Cerebellar cortex (tissue), 1 donor: ENCODE measurements at regions not wholly inside any gene's neighbourhood (a gene's known extent, or its start where the extent isn't known, plus 50 kb on each side); places are given as distances from the start of the nearest gene placed in this dataset.

Experiments
- DNase-seq: peaks from one replicate; pipeline ENCODE4 v3.0.0-alpha.2; 2015; ENCODE audit warnings: low spot score

DNA sequence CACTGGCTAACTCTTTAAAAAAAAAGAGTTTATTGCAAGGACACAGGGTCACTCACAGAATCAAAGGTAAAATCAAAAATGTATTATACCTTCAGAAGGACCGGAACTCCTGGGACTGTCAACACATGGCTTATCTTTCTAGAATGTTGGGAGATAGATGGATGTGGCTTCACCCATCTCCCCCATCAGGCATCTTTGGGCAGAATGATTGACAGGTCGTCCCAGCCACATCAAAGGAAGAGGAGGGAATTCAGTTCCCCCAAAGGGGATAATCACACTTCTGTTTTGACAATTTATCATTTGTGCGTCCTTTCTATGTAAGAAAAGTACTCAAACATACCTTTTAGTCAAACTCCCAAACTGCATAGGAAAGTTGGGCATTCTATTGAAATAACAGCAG is 228.6 kb upstream of the CDH5 start:
- DNase-seq = no peak

GRCh38 chr16:66136841-66137240 is 229.7 kb upstream of the CDH5 start:
- DNase-seq = no peak

DNA sequence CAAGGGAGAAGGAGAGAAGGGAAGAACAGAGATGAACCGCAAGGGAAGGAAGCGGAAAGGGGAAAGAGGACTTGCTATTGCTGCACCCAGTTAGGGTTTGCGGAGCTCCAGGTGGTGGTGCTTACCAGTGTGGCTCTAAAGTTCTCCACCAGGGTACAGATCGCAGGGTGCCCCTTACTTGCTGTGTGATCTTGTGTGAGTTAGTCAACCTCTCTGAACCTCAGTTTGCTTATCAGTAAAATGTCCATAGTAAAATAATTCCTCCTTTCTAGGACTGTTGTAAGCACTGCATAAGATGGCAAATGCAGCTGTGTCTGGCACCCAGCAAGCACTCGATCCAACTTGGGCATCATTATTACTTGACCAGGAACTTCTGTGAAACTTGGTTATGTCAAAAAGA is 230.7 kb upstream of the CDH5 start:
- no peak for DNase-seq

- DNase-seq = no peak
Measured at GRCh38 chr16:66135421-66135831, 231.1 kb upstream of the CDH5 start.

- no peak for DNase-seq
Measured at GRCh38 chr16:66134875-66135274, 231.6 kb upstream of the CDH5 start.

DNA sequence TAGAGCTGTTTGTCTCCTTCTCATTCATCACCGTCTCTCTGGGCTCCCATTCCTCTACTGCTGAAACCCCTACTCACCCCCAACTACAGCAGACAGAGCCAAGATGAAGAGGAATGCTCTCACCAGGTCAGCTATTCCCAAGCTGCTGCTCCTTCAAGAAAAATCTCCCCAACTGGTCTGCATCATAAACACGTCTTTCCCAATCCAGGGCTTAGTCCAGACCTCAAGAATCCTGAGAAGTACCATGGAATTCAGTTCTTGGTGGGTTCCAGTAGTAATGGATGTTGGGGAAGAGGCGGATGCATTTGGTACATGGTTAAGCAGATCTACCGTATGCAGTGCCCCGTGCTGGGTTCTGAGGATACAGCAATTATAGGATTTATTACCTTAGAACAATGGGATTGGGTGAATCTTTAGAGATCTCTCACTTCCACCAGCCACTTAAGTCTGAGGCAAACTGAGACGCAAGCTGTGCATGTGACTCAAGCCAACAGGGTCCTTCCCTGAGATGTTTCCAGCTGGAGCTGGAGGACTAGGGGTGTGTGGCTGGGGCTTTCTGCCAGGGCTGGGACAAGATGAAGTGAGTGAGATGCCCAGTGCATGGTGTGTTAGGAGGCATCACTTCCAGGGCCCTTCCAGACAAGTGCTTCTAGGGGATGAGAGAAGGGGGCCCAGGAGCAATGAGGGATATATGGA is 232.7 kb upstream of the CDH5 start:
- DNase-seq = no peak

DNA sequence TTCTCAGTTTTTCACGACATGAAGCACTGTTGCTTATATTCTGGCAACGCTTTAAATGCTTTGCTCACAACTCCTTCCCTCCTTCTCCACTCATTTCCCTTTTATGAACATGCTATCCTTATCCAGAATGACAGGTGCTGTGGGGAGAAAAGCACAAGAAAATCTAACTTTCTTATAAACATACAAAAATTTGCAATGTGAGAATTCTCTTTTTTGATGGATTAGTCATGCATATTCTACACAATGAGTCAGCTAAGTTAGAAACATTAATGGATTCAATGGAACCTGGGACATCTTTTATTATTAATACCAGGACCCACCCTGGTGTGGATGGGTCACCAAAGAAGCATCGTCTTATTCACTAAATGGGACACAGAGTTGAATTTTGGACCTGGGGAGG is 234.6 kb upstream of the CDH5 start:
- DNase-seq = no peak

GRCh38 chr16:66131156-66131807 is 235.2 kb upstream of the CDH5 start:
- DNase-seq = no peak

GRCh38 chr16:66130296-66130905 is 236.1 kb upstream of the CDH5 start:
- no peak for DNase-seq

DNA sequence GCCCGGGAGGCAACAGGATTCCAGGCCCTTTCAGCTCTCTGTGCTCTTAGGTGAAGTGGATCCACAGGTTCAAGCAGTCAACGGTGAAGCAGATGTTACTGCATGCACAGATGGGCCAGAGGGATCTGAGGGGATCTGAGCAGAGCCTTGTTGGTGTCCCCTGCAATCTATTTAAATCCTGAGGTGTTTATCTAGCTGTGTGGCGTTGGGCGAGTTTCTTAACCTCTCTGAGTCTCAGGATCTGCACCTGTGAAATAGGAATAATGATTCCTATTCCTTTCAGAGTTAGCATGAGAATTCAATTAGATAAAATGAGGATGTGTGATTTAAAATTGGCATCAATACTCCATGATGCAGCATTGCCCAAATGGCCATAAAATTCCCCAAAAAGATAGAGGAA is 237.3 kb upstream of the CDH5 start:
- no peak for DNase-seq

DNA sequence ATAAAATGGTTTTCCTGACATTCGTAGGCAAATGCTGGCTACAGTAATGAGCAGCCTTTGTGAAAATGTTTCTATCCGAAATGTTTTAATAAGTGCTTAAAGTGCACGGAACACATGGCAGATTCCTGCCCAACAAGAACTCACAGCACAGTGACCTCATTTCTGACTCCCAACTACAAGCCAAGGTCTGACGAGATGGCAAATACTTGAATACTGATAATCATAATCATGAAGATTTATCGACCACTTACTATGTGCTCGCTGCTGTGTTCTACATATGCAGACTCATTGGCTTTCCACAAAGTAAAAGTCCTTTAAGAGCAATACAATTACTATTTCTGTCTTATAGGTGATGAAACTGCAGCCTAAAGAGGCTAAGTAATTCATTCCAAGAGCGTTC is 238.1 kb upstream of the CDH5 start:
- DNase-seq = no peak

DNA sequence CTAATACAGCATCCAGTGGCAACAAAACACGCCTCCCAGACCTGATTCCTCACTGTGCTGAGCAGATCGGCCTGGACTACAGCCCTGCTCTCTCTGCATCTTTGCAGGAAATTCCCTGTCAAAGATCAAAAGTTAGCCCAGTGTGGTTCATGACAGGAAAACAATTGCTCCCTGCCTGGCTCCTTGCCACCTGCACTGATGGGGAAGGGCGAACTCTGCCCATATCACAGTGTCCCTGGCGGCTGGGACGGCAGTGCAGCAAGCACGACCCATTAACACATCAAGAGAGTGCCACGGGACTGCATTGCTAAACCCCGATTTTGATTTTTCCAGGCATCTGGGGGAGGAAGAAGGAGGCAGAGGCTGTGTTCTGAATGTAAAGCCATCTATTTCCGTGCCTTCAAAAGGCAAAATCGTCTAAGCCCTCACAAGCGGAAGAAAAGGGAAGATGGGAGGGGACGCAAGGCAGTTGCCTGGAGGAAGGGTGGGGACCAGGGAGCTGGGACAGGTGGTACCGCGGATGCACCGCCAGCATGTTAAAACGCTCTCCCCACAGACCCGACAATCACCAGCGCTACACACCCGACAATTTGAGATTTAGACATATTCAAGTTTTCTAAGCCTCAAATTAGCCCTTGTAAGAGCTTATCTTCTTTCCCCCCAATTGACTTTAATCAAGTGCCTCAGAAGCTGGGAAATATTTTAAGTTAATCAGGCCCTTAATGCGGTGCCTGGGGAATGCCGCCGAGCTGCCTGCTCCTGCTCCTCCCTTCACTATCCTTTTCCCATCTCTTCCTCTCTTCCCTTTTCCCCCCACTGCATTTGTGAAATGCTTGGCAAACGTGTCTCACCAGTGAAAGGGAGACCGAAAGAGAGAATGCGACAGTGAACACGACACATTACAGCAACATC is 238.8 kb upstream of the CDH5 start:
- DNase-seq = no peak

- no peak for DNase-seq
Measured at GRCh38 chr16:66121466-66121865, 245.0 kb upstream of the CDH5 start.

DNA sequence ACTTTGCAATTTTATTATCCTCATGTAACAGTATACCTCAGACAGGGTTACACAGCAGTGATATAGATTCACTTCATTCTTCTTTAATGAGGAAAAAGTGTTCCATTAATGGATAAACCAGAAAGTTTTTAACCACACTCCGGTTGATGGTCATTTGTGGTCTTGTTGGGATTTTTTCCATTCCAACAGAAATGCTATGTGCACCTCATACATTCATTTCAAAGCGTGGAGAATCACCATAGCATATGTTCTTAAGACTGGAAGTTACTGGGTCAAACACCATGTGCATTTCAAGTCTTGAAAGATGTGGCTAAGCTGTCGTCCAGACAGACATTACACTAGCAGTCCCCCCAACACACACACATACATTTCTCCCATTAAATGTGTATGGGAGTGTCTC is 245.8 kb upstream of the CDH5 start:
- no peak for DNase-seq

- no peak for DNase-seq
Measured at GRCh38 chr16:66116163-66117002, 250.1 kb upstream of the CDH5 start.

GRCh38 chr16:66115373-66115772 is 251.1 kb upstream of the CDH5 start:
- DNase-seq = no peak

GRCh38 chr16:66113223-66113622 is 253.3 kb upstream of the CDH5 start:
- no peak for DNase-seq

GRCh38 chr16:66109677-66110076 is 256.8 kb upstream of the CDH5 start:
- DNase-seq = no peak

GRCh38 chr16:66107661-66108060 is 258.8 kb upstream of the CDH5 start:
- no peak for DNase-seq

- no peak for DNase-seq
Measured at GRCh38 chr16:66103211-66103610, 263.3 kb upstream of the CDH5 start.

DNA sequence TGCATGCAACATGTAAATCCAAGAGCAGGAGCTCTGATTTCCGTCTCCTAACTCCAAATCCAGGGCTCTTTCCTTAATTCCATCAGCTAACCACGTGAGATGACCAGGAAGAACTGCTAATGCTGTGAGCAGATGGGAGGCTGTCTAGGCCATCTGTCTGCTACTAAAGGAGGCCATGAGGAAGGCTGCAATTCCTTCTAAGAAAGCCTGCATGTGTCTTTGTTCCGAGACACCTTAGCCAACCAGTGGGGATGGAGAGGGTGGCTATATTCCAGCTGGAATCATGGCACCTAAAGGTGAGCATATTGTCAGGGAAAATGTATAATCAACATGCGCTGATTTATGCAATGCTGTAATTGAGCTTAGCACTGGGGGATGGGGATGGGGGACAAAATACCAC is 267.2 kb upstream of the CDH5 start:
- peak; percentile 93 for DNase-seq

- no peak for DNase-seq
Measured at GRCh38 chr16:66097751-66098150, 268.7 kb upstream of the CDH5 start.
